ENCODE measurements at regions not wholly inside any gene's neighbourhood (a gene's known extent, or its start where the extent isn't known, plus 50 kb on each side); places are given as distances from the start of the nearest gene placed in this dataset.

GRCh38 chr4:158007566-158007965 is 165.3 kb downstream of the GASK1B start:
- DNase-seq: no peak

GRCh38 chr4:158006990-158007389 is 165.8 kb downstream of the GASK1B start:
- no peak for DNase-seq

GRCh38 chr4:158005021-158005420 is 167.8 kb downstream of the GASK1B start:
- DNase-seq: no peak

- no peak for DNase-seq
Observed at GRCh38 chr4:158004101-158004500, 168.7 kb downstream of the GASK1B start.

GRCh38 chr4:158003212-158003611 is 169.6 kb downstream of the GASK1B start:
- DNase-seq: no peak

GRCh38 chr4:158002173-158002572 is 170.7 kb downstream of the GASK1B start:
- no peak for DNase-seq

- DNase-seq: no peak
Observed at GRCh38 chr4:158001756-158002155, 171.1 kb downstream of the GASK1B start.

GRCh38 chr4:157999723-158000122 is 173.1 kb downstream of the GASK1B start:
- no peak for DNase-seq

GRCh38 chr4:157997296-157997695 is 175.5 kb downstream of the GASK1B start:
- no peak for DNase-seq

GRCh38 chr4:157996061-157997028 is 176.5 kb downstream of the GASK1B start:
- DNase-seq: no peak

- DNase-seq: no peak
Observed at GRCh38 chr4:157994863-157995262, 178.0 kb downstream of the GASK1B start.

- DNase-seq: no peak
Observed at GRCh38 chr4:157992948-157993839, 179.6 kb downstream of the GASK1B start.

GRCh38 chr4:157992038-157992705 is 180.7 kb downstream of the GASK1B start:
- peak; percentile 0 to 20 for DNase-seq

- no peak for DNase-seq
Observed at GRCh38 chr4:157988641-157989040, 184.2 kb downstream of the GASK1B start.

- no peak for DNase-seq
Observed at GRCh38 chr4:157984285-157984911, 188.4 kb downstream of the GASK1B start.

GRCh38 chr4:157983300-157983699 is 189.5 kb downstream of the GASK1B start:
- DNase-seq: no peak

GRCh38 chr4:157980158-157980557 is 192.7 kb downstream of the GASK1B start:
- no peak for DNase-seq

- DNase-seq: peak; percentile 43 to 66
Observed at GRCh38 chr4:157978680-157979361, 194.0 kb downstream of the GASK1B start.

- no peak for DNase-seq
Observed at GRCh38 chr4:157977086-157977485, 195.7 kb downstream of the GASK1B start.

GRCh38 chr4:157973297-157973696 is 199.5 kb downstream of the GASK1B start:
- no peak for DNase-seq

- no peak for DNase-seq
Observed at GRCh38 chr4:157964463-157964862, 208.4 kb downstream of the GASK1B start.
